ENCODE measurements at regions not wholly inside any gene's neighbourhood (a gene's known extent, or its start where the extent isn't known, plus 50 kb on each side); places are given as distances from the start of the nearest gene placed in this dataset.

DNA sequence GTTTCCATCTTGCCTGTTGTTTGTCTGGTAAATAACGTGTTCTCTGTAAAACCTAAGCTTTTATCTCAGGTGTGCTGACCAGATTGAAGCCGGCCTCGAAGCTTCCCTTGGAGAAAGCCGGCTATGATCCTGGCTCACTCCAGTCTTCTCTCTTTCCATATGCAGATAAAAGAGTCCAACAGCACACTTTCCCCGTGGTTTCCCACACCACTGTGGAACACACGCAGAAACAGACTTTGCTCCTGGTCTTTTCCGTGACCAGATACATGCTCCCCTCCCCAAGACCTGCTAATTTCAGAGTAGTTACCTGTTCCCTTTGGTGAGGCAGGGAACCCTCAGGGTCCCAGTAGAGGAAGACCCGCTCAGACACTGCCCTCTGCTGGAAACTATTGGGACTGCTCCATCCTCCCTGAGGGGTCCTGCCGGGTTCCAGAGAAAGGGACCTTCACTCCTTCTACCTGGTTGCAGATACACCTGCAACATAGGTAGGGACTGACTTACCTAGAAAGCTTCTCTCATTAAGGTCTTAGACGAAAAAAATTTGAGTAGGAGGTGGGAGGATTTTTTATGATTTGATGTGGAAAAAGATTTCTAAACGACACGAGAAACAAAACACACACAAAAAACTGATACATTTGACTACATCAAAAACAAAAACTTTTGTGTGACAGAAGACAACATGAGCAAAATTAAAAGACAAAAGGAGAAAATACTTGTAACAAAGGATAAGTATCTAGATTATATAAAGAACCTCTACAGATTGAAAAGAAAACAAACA is 415.4 kb upstream of the CCDC196 start:
- TF ChIP-seq CTCF (IDR thresholded peaks at IDR 0.05): peak; percentile 24 to 51 (median 40)
- no peak for TF ChIP-seq POLR2A (IDR thresholded peaks at IDR 0.05)
